ENCODE measurements at regions not wholly inside any gene's neighbourhood (a gene's known extent, or its start where the extent isn't known, plus 50 kb on each side); places are given as distances from the start of the nearest gene placed in this dataset.

DNA sequence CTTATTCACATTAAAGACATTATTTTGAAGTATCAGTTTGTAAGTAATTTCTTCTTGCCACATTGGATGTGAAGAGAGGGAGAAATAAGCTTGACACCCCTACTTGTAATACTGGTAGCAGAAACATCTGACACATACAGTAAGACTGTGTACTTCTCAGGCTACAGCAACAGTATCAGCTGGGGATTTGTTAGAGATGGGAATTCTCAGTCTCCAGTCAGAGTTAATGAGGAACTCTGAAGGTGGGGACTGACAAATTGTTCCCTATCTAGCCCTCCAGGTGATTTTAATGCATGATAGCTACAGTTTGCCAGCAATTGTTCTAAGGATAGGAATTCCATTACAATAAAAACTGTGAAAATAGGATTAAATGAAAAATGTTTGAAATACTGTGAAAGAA lies 524.8 kb downstream of the PRR16 start:
- H4K20me1 ChIP-seq (ENCODE audit: insufficient read depth, low read length) = no peaks in the 10 kb centered on the region

More for the DNA sequence above, 524.8 kb downstream of the PRR16 start:
- Histone ChIP-seq H3K4ac (ENCODE audit: low read depth, low read length) (no peak overlapping the region), H3K56ac (ENCODE audit: extremely low read depth, insufficient read depth, low read length) (no peak overlapping the region), H2BK20ac (ENCODE audit: low read depth, low read length) (no peak overlapping the region), H2BK5ac (ENCODE audit: low read depth, low read length, poor library complexity, severe bottlenecking) (no peak overlapping the region), H4K91ac (ENCODE audit: insufficient read depth, low read depth, low read length) (no peak overlapping the region), H3K4me1 (ENCODE audit: control insufficient read depth, insufficient read depth, low read length) (no peaks in the 10 kb centered on the region), H3K4me3 (ENCODE audit: insufficient read depth, low read depth, low read length) (no peak overlapping the region), H3K9me1 (ENCODE audit: insufficient read depth, low read length) (no peaks in the 10 kb centered on the region), H3K4me2 (ENCODE audit: low read depth, low read length) (no peak overlapping the region), H3K23ac (ENCODE audit: low read depth, low read length) (no peak overlapping the region), H2AFZ (replicated peaks; ENCODE audit: low read length, poor library complexity) (no peak overlapping the region), H3K9ac (ENCODE audit: low read depth, low read length) (no peak overlapping the region), H2AK9ac (replicated peaks; ENCODE audit: low read depth, low read length, poor library complexity) (no peak overlapping the region), H3K79me1 (ENCODE audit: low read depth in 1 of 2, low read length in 2 of 2) (no peaks in the 10 kb centered on the region), H3K18ac (ENCODE audit: low read depth, low read length) (no peak overlapping the region), H3K14ac (replicated peaks; ENCODE audit: low read depth, low read length) (no peak overlapping the region), H2BK15ac (ENCODE audit: low read depth, low read length) (no peak overlapping the region), H3K36me3 (ENCODE audit: control insufficient read depth, insufficient read depth, low read length) (no peaks in the 10 kb centered on the region), H2BK120ac (ENCODE audit: low read depth, low read length) (no peak overlapping the region), H4K8ac (ENCODE audit: low read depth in 2 of 2, low read length in 2 of 2) (no peak overlapping the region), H2AK5ac (ENCODE audit: low read depth, low read length) (no peak overlapping the region), H3K27me3 (ENCODE audit: control insufficient read depth, insufficient read depth, low read length) (no peaks in the 10 kb centered on the region), H4K5ac (ENCODE audit: low read depth, low read length) (no peak overlapping the region), H3K27ac (ENCODE audit: insufficient read depth, low read length) (no peak overlapping the region), H3K9me3 (ENCODE audit: control insufficient read depth, insufficient read depth, low read length) (no peaks in the 10 kb centered on the region)
- dilution Hi-C loops (cut with HindIII; ENCODE audit: low sequenced_read_pairs, unreplicated experiment) = no loop called here
- DNase-seq (no peak), ATAC-seq (ENCODE audit: low read depth) (no peak)
- no TSS peak for BruUV-seq (replicated peaks)
- ChIA-PET POLR2A (ENCODE audit: unreplicated experiment) (no interaction called here), CTCF (no interaction called here)
- intact Hi-C loops (cut with micrococcal nuclease) = no loop called here
- TF ChIP-seq, protein P1, sequence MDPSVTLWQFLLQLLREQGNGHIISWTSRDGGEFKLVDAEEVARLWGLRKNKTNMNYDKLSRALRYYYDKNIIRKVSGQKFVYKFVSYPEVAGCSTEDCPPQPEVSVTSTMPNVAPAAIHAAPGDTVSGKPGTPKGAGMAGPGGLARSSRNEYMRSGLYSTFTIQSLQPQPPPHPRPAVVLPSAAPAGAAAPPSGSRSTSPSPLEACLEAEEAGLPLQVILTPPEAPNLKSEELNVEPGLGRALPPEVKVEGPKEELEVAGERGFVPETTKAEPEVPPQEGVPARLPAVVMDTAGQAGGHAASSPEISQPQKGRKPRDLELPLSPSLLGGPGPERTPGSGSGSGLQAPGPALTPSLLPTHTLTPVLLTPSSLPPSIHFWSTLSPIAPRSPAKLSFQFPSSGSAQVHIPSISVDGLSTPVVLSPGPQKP (IDR thresholded peaks at IDR 0.05; ENCODE audit: borderline replicate concordance, low read depth, low read length) = no peak
- TF ChIP-seq FOS (IDR thresholded peaks at IDR 0.05; ENCODE audit: low read depth, low read length) = no peak
- TF ChIP-seq MXI1 (IDR thresholded peaks at IDR 0.05; ENCODE audit: borderline replicate concordance, low read depth, low read length) = no peak
- no peak for TF ChIP-seq POLR2A (IDR thresholded peaks at IDR 0.05; ENCODE audit: low read depth, low read length)
- no peak for TF ChIP-seq CHD1 (IDR thresholded peaks at IDR 0.05; ENCODE audit: low read depth, low read length)
- no peak for TF ChIP-seq RFX5 (IDR thresholded peaks at IDR 0.05; ENCODE audit: low read depth, low read length)
- TF ChIP-seq, protein P2, sequence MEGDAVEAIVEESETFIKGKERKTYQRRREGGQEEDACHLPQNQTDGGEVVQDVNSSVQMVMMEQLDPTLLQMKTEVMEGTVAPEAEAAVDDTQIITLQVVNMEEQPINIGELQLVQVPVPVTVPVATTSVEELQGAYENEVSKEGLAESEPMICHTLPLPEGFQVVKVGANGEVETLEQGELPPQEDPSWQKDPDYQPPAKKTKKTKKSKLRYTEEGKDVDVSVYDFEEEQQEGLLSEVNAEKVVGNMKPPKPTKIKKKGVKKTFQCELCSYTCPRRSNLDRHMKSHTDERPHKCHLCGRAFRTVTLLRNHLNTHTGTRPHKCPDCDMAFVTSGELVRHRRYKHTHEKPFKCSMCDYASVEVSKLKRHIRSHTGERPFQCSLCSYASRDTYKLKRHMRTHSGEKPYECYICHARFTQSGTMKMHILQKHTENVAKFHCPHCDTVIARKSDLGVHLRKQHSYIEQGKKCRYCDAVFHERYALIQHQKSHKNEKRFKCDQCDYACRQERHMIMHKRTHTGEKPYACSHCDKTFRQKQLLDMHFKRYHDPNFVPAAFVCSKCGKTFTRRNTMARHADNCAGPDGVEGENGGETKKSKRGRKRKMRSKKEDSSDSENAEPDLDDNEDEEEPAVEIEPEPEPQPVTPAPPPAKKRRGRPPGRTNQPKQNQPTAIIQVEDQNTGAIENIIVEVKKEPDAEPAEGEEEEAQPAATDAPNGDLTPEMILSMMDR (conservative IDR thresholded peaks at IDR 0.05; ENCODE audit: low read depth, low read length) = no peak
- TF ChIP-seq CEBPB (IDR thresholded peaks at IDR 0.05; ENCODE audit: low read depth, low read length) = no peak
- no peak for TF ChIP-seq SMC3 (IDR thresholded peaks at IDR 0.05; ENCODE audit: low read depth, low read length)
- TF ChIP-seq, protein P3, sequence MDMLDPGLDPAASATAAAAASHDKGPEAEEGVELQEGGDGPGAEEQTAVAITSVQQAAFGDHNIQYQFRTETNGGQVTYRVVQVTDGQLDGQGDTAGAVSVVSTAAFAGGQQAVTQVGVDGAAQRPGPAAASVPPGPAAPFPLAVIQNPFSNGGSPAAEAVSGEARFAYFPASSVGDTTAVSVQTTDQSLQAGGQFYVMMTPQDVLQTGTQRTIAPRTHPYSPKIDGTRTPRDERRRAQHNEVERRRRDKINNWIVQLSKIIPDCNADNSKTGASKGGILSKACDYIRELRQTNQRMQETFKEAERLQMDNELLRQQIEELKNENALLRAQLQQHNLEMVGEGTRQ (IDR thresholded peaks at IDR 0.05; ENCODE audit: low read depth, low read length) = no peak
- in situ Hi-C loops (cut with MboI; ENCODE audit: low sequenced_read_pairs) = no loop called here

Measured in IMR-90 (cell line).